GM19023 (cell line): ENCODE measurements at regions not wholly inside any gene's neighbourhood (a gene's known extent, or its start where the extent isn't known, plus 50 kb on each side); places are given as distances from the start of the nearest gene placed in this dataset.

Source experiments
- ATAC-seq: cut with Tn5 transposase; IDR thresholded peaks from one replicate; pipeline ENCODE4 v1.9.1; 2021; ENCODE audit warnings: mild to moderate bottlenecking, moderate library complexity; ENCODE audit not compliant: unreplicated experiment

DNA sequence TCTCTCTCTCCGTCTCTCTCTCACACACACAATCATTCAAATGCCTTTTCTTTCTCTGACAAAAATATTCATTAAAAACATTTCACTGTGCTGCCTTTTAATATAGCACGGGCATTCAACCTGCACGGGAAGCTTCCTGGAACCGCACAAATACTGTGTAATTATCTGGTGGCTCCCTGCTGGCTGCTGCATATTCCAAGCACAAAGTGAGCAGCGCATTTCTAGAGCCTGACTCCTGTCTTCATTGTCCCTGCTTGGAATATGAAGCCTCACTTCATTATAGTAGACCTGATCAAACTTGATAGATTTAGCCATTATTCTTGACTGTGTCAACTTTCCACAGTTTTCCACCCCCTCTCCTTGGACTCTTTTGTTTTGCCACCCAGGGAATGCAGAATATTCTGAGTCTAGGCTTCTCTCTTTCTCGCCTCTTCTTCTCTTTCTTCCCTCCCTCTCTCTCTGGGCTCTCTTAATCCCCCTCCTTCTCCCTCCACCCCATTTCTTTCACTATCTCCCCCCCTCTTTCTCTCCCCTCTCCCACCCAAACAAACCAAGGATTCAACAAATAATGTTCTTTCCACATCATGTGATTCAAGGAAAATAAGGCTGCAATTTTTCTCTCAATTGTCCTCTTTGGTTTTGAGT, 672.1 kb upstream of the FANCL start:
- ATAC-seq = no peak

DNA sequence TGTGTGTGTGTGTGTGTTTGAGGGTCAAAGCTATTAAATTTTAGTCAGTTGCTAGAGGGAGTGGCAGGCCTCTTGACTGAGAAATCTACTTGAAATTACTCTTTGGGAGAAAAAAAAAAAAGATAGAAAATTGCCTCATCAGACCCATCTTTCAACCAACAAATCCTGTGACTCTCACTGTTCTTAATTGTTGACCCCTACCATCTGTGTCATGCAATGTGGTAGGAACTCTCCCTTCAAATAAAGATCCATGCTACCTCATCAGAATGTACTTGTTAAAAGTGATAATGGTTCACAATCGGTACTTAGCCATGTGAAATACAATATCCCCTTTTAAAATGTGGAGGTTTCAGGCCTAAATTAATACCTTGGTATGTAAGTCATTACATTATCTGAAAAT, 670.8 kb upstream of the FANCL start:
- no peak for ATAC-seq

DNA sequence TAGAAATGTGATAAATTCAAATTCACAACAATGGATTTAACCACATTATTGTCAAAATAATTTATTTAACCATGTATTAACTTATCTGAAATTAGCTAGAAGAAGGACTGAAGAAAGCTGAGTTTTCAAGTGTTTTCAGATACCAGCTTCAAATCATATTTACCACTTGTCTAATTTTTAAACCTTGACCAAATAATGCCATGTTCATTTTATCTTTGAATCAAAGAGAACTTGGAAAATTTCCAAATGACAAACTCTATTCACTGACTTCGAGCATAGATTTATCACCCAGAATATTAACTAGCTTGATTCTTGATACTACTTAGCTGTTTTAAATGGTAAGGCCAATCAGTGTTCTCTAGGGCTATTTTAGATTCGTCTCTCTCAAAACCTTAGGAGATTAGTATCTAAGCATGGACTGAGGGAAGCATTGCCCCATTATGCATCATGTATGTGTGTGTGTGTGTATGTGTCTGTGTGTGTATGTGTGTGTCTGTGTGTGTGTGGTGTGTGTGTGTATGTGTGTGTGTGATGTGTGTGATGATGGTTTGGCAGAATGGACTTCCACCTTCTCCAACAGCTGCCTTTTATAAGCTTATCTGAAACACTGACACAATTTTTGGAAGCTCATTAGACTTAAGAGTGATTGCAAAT, 667.5 kb upstream of the FANCL start:
- ATAC-seq = no peak

DNA sequence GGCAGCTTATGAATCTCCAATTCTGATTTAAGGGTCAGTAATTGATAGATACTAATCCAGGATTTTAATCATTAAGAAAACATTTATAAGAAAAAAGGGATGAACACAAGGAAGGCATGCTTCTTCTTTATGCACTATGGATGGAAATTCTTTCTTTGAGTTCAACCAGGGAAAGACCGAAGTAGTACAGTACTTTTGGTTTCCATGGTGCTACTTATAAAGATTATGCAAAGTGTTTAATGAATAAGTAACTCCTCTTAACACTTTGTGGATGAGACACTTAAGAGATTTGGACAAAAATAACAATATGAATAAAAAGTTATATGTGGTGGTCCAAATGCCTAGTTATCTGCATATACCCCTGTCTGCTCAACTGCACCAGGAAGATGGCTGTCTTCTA, 666.5 kb upstream of the FANCL start:
- ATAC-seq = no peak

GRCh38 chr2:58906081-58906645, 665.0 kb upstream of the FANCL start:
- no peak for ATAC-seq

DNA sequence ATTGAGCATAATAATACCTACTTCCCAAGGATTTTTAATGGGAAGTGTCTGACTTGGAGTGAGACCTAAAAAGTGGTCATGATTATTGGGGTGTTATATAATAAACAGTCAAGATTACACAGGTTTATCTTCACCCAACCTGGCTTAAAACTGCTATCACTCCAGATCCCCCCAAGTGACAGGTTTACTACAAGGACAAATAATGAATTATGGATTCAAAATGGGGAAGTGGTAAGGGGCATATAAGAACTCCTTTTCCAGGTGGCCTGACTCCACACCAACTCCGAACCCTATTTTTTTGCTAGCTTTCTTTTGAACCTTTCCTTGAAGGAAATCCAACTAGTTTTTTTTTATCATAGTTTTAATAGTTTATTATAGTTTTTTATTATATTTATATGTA, 663.0 kb upstream of the FANCL start:
- no peak for ATAC-seq

DNA sequence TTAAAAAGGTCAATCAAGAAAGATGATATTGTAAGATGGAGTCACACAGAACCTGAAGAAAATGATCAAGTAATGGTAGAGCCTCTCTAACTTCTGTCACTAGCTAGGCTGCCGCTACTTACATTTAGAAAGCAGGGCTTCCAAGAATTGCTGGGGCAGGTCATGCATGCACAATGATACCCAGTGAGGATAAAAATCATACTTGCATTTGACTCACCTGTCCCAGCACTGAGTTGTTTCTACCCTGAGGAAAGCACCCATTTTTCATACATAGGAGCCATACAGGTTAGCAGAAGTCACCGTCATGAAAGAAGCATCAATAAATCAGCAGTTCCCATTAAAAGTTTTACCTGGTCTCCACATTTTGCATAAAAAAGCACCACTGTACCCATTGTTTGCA, 662.3 kb upstream of the FANCL start:
- no peak for ATAC-seq

- ATAC-seq = no peak
Measured at GRCh38 chr2:58900246-58901027, 659.3 kb upstream of the FANCL start.

DNA sequence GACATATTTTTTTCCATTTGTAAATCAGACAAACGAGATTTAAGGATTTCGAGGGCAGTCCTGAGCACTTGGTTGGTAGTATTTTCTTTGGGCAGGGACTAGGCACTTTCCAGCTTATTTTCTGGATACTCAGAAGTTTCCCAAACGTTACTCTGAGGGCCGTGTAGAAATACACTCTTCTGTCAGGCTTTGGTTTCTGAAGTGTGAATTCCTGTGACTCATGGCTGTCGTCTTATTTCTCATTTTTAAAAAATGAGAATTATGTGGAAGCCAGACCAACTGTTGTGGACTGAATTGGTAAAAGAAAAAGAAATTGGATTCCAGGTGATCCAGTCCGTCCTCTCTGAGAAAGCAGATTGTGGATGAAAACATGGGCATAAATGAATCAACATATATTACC, 658.6 kb upstream of the FANCL start:
- no peak for ATAC-seq

DNA sequence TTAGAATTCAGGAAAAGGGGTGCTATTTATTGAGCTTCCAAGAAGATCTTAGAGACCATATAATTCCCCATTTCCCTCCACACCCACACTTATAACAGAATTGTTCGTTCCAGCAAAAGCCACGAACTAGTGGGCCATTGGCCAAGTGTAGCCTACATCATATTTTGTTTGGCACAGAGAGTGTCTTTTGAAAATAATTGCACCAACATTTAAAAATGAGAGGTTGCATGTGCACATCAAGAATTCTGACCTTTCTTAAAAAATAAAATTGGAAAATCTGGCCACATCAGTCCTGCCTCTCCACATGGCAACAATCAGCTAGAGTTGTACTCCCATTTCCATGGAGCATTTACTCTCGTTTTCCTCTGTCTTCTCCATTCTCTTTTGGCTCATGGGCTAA, 655.5 kb upstream of the FANCL start:
- ATAC-seq = no peak

GRCh38 chr2:58895857-58896256, 654.7 kb upstream of the FANCL start:
- ATAC-seq = no peak

DNA sequence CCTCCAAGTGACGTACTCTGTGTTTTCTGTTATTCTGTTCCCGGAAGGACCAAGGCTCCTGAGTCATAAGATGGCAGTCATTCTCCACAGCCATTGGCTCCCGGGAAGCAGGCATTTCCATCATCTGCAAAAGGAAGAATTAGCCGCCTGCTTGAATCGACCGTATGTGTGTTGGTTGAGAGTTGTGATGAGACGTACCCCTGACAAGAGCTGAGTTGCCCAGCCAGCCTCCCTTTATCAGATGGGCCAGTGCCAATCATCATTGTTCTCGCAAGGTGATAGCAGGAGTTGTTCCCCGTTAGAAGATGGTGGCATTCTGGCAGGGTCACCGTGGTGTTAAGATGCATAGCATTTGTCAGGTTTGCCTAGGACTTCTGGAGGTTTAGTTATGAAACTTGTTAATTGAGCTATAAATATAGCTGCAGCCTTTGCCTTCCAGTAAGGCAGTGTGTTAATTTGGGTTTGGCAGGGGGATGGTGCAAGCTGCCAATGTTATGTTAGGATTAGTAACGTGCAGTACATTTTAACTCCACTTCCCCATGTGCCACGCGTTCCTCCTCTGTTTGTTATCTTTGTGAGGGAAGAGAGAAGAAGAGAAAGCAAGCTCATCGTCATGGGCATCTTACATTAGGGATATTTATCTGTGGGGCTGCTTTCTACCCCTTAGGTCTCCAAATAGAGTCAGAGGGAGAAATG, 652.7 kb upstream of the FANCL start:
- ATAC-seq = no peak

- ATAC-seq = no peak
Measured at GRCh38 chr2:58891828-58892377, 650.8 kb upstream of the FANCL start.

GRCh38 chr2:58890865-58891525, 649.9 kb upstream of the FANCL start:
- no peak for ATAC-seq

GRCh38 chr2:58886009-58886408, 644.9 kb upstream of the FANCL start:
- no peak for ATAC-seq

- no peak for ATAC-seq
Measured at GRCh38 chr2:58879834-58880233, 638.7 kb upstream of the FANCL start.

DNA sequence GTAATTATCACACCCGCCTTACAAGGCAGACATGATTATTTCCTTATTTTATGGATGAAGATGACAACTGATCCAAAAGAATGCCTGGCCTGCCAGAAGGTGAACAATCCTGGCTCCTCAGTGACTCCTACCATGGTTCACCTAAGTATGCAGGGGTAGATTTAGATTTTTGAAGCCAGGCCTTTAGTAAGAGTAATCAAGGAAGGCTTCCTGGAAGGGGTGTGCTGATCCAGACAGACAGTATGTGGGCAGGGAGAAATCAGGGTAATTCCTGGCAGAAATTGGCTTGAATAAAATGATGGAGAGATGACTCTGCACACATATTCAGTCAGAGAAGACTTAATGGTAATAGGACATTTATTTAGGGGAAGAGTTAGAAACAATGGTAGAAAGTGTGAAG, 637.7 kb upstream of the FANCL start:
- ATAC-seq = no peak

GRCh38 chr2:58876126-58876525, 635.0 kb upstream of the FANCL start:
- ATAC-seq = no peak

DNA sequence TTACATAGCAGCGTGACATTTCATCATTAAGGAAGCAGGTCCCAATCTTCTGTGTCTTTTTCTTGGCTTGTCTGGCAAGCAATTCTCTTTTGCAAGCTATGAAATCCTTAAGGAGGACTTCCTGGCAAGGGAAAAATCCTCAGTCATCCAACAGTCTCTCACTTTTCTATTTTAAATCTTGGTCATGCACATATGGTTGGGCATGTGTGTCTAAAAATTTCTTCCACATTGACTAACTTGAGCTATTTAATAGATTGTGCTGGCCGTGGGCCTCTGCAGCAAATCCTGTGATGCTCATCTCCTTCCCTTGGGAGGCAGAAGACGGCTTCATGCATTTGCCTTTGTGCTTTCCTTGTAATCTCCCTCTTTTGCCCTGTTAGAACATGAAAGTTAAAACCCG, 634.3 kb upstream of the FANCL start:
- no peak for ATAC-seq

DNA sequence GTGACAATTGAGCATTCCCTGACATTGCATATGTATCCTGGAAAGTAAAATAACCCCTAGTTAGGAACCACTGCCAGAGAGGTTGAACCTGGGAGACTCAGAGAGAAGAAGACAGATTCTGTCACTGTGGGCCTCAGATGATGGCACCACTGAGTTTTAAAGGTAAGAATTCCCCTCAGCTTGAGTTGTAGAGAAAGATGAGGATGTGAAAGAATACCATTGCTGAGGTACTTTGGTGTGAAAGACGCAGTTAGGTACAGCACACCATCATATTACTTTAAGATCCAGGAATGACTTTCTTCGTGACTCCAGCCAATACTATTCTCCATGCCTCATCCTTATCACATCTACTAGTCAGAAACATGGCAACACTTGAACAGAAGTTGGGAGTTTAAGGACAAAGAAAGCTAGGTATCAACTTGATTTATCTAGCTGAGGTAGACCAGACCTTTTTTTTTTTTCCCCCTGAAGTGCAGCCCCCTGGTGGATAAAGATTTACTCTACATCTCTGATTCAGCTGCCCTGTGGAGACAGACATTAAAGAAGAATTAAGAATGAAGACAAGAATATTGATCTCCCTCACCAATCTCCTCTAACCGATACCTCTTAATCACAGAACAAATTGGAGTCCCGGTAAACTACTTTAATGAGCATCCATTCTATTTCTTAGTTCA, 630.5 kb upstream of the FANCL start:
- ATAC-seq = peak; percentile 45
